HUDEP-2 (cell line): ENCODE measurements at regions not wholly inside any gene's neighbourhood (a gene's known extent, or its start where the extent isn't known, plus 50 kb on each side); places are given as distances from the start of the nearest gene placed in this dataset.

Experiments used
- DNase-seq, 76 experiments: peaks; one replicate each; lab custom pipeline; 2025; ENCODE audit not compliant: unreplicated experiment in 76 of 76; lab: John Stamatoyannopoulos, UW

GRCh38 chr9:115360122-115360521, 242.2 kb upstream of the TNC start:
- no peak for DNase-seq

- DNase-seq = no peak
Measured at GRCh38 chr9:115362101-115362500, 244.1 kb upstream of the TNC start.

- DNase-seq = no peak
Measured at GRCh38 chr9:115362640-115363039, 244.7 kb upstream of the TNC start.

GRCh38 chr9:115364991-115365390, 247.0 kb upstream of the TNC start:
- no peak for DNase-seq

GRCh38 chr9:115367321-115367720, 249.4 kb upstream of the TNC start:
- DNase-seq = no peak

GRCh38 chr9:115367780-115368525, 250.0 kb upstream of the TNC start:
- DNase-seq = no peak

GRCh38 chr9:115369322-115369957, 251.5 kb upstream of the TNC start:
- DNase-seq = no peak

GRCh38 chr9:115373000-115373709, 255.2 kb upstream of the TNC start:
- no peak for DNase-seq

- no peak for DNase-seq
Measured at GRCh38 chr9:115373710-115374045, 255.7 kb upstream of the TNC start.

GRCh38 chr9:115374724-115375268, 256.8 kb upstream of the TNC start:
- DNase-seq = no peak

GRCh38 chr9:115378241-115378640, 260.3 kb upstream of the TNC start:
- DNase-seq = no peak

- DNase-seq = no peak
Measured at GRCh38 chr9:115378758-115379157, 260.8 kb upstream of the TNC start.

- no peak for DNase-seq
Measured at GRCh38 chr9:115379719-115380118, 261.8 kb upstream of the TNC start.

GRCh38 chr9:115382865-115383264, 264.9 kb upstream of the TNC start:
- no peak for DNase-seq

- DNase-seq = no peak
Measured at GRCh38 chr9:115385383-115386122, 267.6 kb upstream of the TNC start.

- no peak for DNase-seq
Measured at GRCh38 chr9:115386963-115387770, 269.2 kb upstream of the TNC start.

GRCh38 chr9:115391168-115391825, 273.3 kb upstream of the TNC start:
- DNase-seq = no peak

- no peak for DNase-seq
Measured at GRCh38 chr9:115393976-115394775, 276.2 kb upstream of the TNC start.

GRCh38 chr9:115395511-115396021, 277.6 kb upstream of the TNC start:
- DNase-seq = no peak
